GM23338 (cell line): ENCODE measurements at regions not wholly inside any gene's neighbourhood (a gene's known extent, or its start where the extent isn't known, plus 50 kb on each side); places are given as distances from the start of the nearest gene placed in this dataset.

Source experiments
- CREB1 ChIP-seq: fragments of 250-450 bp; sonication (Bioruptor Pico); IDR thresholded peaks from 2 replicates; pipeline ENCODE4 v1.5.0; 2020; ENCODE audit warnings: low read depth, mild to moderate bottlenecking, moderate library complexity
- EZH2 ChIP-seq: fragments of 200-600 bp; sonication (generic); IDR thresholded peaks from one replicate; pipeline ENCODE4 v1.8.0; 2017; ENCODE audit warnings: antibody characterized with exemption, mild to moderate bottlenecking, low read depth; ENCODE audit not compliant: unreplicated experiment
- EZH2phosphoT487 ChIP-seq: fragments of 200-600 bp; sonication (generic); IDR thresholded peaks from one replicate; pipeline ENCODE4 v1.8.1; 2018; ENCODE audit warnings: antibody characterized with exemption; ENCODE audit not compliant: unreplicated experiment
- JUNB ChIP-seq: IDR thresholded peaks from one replicate; pipeline ENCODE4 v1.6.1; 2016; ENCODE audit warnings: antibody characterized with exemption; ENCODE audit not compliant: unreplicated experiment
- NANOG ChIP-seq: IDR thresholded peaks from 2 replicates; pipeline ENCODE4 v1.6.1; 2016; ENCODE audit warnings: antibody characterized with exemption, borderline replicate concordance
- POLR2AphosphoS5 ChIP-seq: IDR thresholded peaks from 2 replicates; pipeline ENCODE4 v1.6.1; 2016; ENCODE audit warnings: antibody characterized with exemption, low read depth
- ZNF114 ChIP-seq: fragments of 250-450 bp; sonication (Bioruptor Pico); IDR thresholded peaks from 2 replicates; pipeline ENCODE4 v1.5.0; 2020; ENCODE audit warnings: mild to moderate bottlenecking, moderate library complexity
- ZNF462 ChIP-seq: fragments of 250-450 bp; sonication (Bioruptor Pico); IDR thresholded peaks from 2 replicates; pipeline ENCODE4 v1.5.0; 2020; ENCODE audit warnings: mild to moderate bottlenecking, moderate library complexity
- TF ChIP-seq, protein P1 (sequence below), 2 experiments: fragments of 200-600 bp in 1 of 2; sonication (generic) in 1 of 2; conservative IDR thresholded peaks; 2 replicates each; pipeline versions ENCODE4 v1.5.1 to v1.6.1; 2016 to 2017; ENCODE audit warnings: antibody characterized with exemption in 2 of 2, low read depth in 2 of 2, mild to moderate bottlenecking in 2 of 2, moderate library complexity in 1 of 2
- TF ChIP-seq, protein P2 (sequence below): IDR thresholded peaks from one replicate; pipeline ENCODE4 v1.6.1; 2018; ENCODE audit warnings: antibody characterized with exemption; ENCODE audit not compliant: unreplicated experiment

GRCh38 chr1:94739521-94740061, 80.6 kb upstream of the SLC44A3 start:
- TF ChIP-seq, protein P1, sequence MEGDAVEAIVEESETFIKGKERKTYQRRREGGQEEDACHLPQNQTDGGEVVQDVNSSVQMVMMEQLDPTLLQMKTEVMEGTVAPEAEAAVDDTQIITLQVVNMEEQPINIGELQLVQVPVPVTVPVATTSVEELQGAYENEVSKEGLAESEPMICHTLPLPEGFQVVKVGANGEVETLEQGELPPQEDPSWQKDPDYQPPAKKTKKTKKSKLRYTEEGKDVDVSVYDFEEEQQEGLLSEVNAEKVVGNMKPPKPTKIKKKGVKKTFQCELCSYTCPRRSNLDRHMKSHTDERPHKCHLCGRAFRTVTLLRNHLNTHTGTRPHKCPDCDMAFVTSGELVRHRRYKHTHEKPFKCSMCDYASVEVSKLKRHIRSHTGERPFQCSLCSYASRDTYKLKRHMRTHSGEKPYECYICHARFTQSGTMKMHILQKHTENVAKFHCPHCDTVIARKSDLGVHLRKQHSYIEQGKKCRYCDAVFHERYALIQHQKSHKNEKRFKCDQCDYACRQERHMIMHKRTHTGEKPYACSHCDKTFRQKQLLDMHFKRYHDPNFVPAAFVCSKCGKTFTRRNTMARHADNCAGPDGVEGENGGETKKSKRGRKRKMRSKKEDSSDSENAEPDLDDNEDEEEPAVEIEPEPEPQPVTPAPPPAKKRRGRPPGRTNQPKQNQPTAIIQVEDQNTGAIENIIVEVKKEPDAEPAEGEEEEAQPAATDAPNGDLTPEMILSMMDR (conservative IDR thresholded peaks at IDR 0.05; ENCODE audit: low read depth in 2 of 2) = no peak
- TF ChIP-seq EZH2 (no peak), EZH2phosphoT487 (no peak), POLR2AphosphoS5 (no peak), ZNF114 (no peak), NANOG (no peak), CREB1 (CRISPR knock-in tag) (no peak), ZNF462 (CRISPR knock-in tag) (no peak), JUNB (no peak)
- TF ChIP-seq, protein P2, sequence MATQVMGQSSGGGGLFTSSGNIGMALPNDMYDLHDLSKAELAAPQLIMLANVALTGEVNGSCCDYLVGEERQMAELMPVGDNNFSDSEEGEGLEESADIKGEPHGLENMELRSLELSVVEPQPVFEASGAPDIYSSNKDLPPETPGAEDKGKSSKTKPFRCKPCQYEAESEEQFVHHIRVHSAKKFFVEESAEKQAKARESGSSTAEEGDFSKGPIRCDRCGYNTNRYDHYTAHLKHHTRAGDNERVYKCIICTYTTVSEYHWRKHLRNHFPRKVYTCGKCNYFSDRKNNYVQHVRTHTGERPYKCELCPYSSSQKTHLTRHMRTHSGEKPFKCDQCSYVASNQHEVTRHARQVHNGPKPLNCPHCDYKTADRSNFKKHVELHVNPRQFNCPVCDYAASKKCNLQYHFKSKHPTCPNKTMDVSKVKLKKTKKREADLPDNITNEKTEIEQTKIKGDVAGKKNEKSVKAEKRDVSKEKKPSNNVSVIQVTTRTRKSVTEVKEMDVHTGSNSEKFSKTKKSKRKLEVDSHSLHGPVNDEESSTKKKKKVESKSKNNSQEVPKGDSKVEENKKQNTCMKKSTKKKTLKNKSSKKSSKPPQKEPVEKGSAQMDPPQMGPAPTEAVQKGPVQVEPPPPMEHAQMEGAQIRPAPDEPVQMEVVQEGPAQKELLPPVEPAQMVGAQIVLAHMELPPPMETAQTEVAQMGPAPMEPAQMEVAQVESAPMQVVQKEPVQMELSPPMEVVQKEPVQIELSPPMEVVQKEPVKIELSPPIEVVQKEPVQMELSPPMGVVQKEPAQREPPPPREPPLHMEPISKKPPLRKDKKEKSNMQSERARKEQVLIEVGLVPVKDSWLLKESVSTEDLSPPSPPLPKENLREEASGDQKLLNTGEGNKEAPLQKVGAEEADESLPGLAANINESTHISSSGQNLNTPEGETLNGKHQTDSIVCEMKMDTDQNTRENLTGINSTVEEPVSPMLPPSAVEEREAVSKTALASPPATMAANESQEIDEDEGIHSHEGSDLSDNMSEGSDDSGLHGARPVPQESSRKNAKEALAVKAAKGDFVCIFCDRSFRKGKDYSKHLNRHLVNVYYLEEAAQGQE = no peak
